ENCODE measurements at regions not wholly inside any gene's neighbourhood (a gene's known extent, or its start where the extent isn't known, plus 50 kb on each side); places are given as distances from the start of the nearest gene placed in this dataset.
"Not testable (repeated sequence)": the region's sequence is repeated elsewhere in the genome, so short reads cannot be mapped to it uniquely, and the experiment has no call there.

DNA sequence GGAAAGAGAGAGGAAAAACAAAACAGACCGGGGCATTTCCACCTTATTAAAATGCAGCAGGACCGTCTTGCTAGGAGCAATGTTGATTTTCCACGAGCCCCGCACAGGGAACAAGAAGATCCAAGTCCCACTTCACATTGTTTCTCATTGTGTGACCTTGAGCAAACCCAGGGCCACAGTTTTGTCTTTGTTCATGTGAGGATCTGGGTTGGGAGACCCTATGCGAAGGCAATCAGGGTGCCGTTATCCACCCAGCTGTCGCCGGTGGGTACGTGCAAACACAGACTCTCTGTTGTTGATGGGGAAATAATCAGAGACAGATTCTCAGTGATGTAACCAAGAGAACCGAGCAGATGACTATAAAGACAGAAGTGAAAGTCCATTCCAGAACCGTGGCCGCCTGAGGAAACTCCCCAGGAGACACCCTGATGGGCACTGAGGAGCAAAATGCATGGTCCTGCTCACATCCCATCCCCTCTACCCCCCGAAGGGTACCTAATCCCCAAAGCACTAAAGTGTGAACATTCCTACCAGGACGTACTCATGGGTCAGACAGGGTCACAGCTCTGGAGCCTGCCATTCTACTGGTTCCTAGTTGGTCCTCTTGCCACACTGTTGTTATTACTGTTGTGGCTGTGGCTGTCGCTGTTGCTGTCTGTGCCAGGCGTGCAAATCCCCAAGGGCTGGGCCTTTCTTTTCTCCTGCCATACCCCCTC is 102.7 kb upstream of the RBPJ start:
- no peak for DNase-seq

DNA sequence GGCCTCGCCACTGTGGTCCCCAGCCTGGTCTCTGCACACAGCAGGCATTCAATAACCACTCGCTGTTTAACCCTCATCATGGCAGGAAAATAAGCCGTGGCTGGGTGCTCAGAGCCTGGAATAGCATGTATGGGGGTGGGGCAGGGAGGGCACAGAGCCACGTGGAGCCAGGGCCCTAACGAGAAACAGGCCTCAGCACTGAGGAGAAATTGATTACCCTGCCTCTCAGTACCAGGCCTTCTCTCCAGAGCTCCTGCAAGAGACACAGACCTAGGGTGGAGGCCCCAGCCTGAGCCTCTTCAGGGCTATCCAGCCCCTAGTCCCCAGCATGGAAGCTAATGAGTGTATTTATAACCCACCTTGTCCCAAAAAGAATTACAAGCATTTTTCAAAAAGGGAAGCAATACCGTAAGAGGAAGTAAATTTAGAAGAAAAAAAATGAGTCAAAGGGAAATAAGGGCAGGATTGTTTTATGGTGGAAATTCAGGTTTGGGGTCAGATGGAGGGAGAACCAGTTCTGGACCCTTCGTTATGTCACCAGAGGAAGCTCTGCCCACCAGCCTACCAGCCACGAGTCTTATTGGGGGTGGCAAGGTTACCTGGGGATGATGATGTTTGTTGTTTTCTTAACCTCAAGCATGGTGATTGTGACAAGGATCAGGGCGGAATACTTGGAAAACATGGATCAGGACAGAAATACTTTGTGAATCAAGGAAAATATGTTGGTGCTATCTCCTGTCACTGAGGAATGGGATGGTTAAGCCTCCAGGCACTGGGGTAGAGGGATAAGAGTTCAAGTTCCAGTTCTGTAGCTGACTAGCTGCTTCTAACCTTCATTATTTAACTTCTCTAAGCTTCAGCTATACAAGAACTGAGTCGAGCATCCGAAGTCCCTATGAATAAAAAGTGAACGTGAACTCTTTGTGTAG is 101.9 kb upstream of the RBPJ start:
- DNase-seq: no peak

DNA sequence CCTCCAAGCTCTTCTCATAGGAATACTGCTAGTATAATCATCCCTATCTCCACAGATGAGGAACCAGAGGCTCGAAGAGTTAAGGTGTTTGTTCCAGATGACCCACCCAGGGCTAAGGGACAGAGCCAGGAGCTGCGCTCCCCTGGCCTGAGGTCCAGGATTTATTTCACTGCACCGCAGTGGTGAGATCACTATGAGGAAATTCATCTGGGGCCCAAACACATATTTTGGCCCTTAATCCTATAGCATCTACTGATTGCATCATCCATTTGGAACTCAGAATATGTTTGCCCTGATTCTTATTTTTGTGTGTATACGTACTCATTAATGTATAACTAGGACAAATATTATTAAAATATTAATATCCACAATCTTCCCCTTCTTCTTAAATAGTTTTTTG is 100.1 kb upstream of the RBPJ start:
- no peak for DNase-seq

DNA sequence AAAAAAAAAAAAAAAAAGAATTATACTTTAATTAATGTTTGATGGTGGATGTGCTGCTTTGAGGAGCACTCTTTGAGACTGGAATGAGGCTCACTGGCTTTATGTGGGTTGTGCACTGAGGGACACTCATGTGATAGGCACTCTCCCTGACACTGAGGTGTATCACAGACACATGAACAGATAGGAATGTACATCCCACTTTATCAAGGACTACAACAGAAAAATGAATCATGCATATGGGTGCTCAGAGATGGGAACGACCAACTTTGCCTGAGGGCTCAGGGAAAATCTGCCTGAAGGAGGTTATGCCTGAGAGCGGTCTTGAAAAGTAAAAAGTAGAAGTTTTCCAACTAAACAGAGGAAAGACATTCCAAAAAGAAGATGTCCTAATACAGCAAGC is 97.7 kb upstream of the RBPJ start:
- DNase-seq: no peak

DNA sequence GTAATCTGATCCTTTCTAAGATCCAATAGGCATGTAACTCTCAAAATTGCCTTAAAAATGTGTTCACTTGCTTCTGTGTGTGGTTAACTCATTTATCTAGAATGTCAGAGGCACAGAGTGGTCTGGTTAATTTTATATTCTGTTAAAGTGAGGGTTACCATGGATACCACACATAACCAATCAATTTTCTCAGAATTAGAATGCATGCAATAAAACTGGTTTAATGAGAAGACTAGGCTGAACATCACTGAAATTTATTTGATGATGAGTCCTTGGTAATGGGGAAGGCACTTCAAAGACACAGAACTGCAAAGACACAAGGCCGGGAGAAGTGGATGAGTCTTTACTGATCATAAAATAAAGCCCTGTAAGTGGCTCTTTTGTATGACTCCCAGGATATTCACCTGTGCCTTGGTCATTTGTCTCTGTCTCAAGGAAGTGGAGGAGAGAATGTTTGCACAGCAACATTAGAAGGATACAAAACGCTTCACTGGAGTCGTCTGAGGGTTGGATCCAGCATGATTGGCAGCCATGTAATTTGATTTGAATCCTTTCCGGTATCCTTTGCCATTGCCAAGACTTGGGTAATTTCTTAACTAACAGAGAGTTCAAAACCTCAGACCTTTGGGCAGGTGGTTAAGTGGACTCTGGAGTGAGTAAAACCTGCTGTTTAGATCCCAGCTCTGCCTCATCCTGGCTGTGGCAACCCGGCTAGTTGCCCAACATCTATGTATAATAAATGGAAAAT is 94.0 kb upstream of the RBPJ start:
- DNase-seq: no peak

DNA sequence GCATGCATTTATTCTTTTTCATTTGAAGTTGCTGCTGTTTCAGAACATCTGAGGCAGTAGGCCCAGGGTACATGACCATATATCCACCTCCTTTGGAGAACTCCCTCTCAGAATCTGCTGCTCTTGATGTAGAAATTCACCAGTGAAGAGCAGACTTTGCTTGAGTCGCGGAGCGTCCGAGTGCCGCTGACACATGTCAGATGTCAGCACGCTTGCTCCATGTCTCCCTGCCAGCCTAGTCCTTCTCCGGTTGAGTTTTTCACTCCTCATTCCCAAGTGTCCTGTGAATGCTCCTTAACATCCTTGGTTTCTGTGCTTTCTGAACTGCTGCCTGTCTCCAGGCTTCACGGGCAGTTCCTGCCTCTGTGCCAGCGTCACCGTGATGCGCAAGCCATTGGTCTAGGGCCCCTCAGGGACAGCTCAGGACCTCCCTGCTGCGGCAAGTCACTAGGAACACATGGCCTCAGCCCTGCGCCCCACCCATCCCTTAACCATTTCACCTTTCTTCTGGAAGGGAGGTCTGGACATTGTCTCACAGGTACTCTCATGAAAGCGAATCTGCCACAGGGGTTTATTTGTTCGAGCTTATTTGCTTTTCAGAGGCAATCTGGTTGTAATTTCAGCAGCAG is 93.1 kb upstream of the RBPJ start:
- no peak for DNase-seq

DNA sequence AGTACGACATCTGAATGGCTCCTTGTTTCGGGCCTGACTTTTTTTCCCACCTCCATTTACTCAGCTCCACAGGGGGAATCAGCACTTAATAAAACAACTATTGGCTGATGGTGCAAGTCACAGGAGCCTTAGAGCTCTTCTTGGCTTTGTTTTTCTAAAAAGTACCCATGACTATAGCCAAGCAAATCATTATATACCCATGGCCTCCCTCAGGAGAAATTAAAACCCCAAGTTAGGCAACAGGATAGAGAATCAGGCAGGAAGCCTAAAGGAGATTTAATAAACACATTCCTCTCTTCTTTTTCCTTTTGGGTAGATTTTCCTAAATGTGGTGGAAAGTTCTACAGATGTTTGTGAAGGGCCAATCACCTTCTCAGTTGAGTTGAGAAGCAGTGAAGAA is 91.9 kb upstream of the RBPJ start:
- no peak for DNase-seq

DNA sequence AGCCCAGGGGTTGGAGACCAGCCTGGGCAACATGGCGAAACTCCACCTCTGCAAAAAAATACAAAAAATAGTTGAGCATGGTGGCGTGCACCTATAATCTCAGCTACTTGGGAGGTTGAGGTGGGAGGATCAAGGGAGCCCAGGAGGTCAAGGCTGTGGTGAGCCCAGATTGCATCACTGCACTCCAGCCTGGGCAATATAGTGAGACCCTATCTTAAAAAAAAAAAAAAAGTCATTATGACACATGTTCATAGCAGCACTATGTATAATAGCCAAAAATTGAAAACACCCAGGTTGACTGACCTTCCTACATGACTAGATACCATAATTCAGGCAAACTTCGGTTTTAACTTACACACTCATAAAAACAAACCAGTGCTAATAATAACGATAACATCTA is 90.8 kb upstream of the RBPJ start:
- DNase-seq: no peak

DNA sequence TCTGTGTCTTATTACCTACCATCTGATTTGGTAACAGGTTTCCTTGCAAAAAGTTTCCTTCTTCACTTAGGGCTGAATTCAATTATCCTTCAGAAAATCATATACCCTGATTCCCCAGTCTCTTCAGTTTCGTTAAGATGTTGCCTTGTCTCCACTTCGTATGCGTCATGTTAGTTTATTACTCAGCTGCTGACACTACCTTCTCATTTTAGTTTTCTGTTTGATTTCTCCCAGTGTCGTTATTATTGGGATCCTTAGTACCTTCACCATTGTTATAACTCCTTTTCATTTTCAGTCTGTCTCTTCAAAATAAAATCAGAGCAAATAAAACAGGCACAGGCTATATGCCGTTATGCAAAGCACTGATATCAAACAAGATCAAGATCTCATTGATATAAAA is 87.5 kb upstream of the RBPJ start:
- DNase-seq: no peak

DNA sequence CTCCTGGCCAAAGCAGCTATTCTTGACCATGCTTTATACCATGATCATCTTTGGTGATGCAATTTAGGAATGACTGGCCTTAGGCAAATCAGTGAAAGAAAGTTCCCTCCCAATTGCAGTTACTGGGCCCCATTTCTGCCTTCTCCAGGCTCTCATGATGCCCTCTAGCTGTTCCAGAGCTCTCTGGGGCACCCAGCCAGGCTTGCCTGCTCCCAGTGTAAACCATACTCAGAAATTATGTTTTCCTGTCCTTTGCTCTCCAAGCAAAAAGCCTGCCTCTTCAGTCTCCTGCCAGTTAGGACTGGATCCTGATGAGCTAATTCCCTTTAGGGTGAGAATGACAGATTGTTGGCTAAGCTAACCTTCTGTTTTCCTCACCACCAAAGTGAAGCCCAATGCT is 85.3 kb upstream of the RBPJ start:
- DNase-seq: no peak

DNA sequence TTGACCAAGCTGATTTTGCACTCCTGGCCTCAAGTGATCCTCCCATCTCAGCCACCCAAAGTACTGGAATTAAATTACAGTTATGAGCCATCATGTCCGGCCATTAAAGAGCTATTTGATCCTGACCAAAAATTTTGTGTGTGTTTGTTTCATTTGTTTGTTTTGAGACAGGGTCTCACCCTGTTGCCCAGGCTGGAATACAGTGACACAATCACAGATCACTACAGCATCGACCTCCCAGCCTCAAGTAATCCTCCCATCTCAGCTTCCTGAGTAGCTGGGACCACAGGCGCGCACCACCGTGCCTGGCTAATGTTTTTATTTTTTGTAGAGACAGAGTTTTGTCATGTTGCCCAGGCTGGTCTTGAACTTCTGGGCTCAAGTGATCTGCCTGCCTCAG is 82.9 kb upstream of the RBPJ start:
- no peak for DNase-seq

DNA sequence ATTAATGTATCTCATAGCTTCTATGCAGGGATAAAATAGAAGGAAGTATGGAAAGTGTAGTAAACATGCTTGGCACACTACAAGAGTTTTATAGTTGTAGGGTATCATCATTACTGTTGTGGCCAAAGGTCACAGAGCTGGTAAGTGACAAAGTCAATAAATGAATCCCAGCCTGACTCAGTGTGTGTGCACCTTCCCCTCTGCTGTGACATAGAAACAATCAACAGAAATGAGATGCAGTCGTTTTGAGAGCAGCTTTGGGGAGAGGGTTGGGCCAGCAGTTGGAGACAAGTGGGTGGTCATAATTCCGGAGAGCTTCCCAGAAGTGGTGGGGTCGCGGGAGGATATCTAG is 82.4 kb upstream of the RBPJ start:
- no peak for DNase-seq

DNA sequence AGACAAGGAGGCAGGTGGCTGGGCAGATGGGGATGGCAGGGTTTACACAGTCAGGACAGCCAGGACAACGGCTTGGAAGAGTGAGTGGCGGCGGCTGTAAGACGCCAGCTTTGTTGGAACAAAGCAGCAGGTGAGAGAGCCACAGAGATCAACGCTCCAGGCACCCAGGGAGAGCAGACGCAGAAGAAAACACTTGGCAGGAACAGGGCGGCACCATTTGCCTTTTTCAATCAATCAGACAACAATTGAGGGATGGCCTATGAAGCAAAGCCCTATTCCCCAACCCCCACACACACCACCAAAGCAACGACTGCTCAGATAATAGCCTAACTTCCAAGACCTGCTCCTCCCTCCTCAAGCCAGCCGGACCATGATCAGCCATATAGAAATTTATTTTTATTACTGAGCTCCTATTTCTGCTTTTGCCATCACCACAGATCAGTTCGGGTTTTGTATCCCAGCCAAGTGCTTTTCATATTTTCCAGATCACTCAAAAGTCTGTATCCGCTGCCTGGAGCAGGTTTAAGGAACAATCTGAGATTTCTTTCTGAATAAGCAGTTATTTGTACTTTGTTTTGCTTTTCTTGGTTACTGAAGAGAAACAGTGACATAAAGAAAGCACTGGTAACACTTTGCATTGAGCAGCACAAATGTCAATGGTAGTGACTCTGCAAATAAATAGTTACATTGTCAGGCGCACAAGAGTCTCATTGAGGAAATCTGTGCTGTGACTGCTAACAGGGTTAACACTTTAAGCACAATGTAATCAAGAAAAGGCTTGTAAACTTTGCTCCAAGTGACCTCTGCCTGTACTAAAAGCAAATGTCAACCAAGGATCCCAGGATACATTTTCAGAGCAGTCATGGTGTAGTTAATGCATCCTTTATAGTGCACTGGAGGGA is 81.8 kb upstream of the RBPJ start:
- DNase-seq: no peak

DNA sequence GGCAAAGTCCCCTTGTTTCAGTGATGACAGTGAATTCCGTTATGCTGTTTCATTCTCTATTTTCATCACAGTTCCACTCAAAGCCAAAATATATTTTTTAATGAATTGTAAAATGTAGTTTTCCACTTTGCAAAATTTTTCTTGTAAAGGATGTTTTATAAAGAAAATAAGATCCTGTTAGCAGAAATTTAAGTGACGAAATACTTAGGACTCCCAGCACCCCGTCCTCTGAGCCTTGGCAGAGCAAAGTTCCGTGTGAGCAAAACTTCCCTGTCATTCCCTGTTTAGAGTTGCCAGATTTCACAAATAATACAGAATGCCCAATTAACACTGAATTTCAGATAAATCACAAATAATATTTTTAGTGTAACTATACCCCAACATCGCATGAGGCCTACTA is 81.0 kb upstream of the RBPJ start:
- DNase-seq: no peak

DNA sequence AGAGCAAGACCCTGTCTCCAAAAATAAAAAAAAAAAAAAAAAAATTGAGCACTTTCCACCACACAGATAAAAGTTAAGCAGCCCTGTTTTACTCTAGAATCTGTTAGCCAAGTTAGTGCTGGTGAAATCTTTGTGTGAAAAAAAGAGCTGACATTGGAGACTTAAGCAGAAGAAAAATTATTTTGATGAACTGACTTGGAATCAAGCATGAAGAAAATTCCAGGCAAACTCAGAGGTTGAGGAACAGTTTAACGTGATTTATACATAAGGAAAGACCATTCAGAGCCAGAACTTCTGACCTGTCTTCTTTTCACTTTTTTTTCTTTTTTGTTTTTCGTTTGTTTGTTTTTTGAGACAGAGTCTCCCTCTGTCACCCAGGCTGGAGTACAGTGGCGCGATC is 79.6 kb upstream of the RBPJ start:
- no peak for DNase-seq

DNA sequence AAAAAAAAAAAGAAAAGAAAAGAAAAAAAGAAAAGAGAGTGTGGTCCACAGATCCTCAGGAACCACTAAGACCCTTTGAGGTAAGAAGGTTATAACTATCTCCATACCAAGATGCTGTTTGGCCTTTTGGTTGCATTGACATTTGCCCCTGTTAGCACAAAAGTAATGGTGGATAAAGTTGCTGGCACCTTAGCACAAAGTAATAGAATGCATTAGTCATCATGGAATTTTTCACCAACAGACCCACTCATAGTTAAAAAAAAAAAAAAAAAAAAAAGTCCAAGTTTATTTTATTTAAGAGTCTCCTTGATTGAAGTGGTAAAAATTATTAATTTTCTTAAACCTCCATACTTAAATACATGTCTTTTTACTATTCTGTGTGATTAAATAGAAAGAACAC is 78.4 kb upstream of the RBPJ start:
- no peak for DNase-seq

DNA sequence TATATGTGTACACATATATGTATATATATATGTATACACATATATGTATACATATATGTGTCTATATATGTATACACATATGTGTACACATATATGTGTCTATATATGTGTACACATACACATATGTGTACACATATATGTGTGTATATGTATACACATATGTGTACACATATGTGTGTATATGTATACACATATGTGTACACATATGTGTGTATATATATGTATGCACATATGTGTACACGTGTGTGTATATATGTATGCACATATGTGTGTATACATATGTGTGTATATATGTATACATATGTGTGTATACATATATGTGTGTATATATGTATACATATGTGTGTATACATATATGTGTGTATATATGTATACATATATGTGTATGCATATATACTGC is 76.7 kb upstream of the RBPJ start:
- DNase-seq: not testable (repeated sequence)

DNA sequence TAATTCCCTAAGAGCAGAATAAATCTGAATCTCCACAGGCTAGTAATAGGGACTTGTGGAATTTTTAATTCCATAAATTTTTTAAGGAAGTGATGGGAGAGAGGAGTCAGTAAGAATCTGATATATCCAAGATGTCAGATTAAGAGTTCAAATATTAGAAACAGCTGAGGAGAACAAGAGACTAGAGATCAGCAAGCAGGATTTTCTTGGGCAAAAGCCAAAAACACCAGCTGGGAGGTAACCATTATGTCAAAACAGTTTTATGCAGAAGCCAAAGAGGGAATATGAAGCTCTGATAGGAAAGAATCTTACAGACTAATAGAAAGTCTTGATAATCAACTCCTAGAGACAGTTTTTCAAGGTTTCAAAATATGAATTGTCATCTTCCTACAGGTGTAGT is 72.2 kb upstream of the RBPJ start:
- DNase-seq: no peak

DNA sequence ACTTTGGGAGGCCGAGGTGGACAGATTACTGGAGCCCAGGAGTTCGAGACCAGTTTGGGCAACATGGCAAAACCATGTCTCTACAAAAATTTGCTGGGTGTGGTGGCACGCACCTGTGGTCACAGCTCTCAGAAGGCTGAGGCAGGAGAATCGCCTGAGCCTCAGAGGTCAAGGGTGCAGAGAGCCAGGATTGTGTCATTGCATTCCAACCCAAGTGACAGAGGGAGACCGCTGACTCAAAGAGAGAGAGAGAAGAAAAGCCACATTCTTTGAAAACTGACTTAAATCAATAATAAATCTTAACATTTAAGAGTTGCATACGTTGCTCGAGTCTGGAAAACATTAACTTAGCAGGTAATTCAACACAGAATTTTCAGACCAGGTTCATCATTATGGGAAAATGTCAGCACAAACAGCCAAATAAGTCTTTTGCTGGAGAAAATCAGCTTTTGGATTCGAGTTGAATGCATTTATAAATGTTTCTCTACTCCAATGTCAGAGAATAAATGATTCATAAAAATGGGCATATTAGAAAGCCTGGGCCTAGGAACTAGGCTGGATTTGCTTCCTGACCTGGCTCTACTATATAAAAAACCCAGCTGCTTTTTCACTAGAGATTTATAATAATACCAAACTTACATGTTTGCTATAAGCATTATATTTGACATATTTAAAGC is 68.3 kb upstream of the RBPJ start:
- DNase-seq: no peak

DNA sequence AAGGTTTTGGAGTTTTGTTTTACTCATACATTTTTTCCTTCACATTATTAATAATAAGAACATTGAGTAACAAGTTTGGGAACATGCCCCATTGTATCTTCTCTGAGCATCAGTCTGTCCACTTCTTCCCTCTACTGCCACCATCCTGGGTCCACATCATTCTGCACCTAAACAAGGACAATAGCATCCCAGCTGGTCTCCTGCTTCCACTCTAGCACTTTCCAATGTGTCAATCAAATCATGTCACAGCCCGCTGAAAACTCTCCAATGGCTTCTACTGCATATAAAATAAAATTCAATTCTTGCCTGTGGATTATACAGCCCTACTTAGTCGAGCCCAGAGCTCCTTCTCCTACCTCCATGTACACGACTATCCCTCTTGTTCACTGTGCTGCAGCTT is 66.8 kb upstream of the RBPJ start:
- no peak for DNase-seq

DNA sequence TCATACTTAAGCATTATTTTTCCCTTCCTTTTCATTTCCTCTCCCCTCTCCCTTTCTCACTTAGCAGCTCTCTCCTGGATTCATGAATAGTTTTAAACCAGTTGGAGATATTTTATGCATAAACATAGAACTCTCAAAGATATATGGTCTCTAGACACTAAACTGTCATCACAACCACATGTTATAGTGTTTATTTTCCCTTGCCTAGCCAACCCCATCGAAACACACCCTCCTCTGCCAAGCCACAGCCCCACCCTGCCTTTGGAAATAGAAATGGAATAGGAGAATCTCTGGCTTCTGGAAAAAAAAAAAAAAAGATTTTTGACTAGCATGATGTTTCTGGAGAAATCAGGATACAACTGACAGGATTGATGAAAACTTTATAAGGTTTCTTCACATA is 64.8 kb upstream of the RBPJ start:
- DNase-seq: no peak

DNA sequence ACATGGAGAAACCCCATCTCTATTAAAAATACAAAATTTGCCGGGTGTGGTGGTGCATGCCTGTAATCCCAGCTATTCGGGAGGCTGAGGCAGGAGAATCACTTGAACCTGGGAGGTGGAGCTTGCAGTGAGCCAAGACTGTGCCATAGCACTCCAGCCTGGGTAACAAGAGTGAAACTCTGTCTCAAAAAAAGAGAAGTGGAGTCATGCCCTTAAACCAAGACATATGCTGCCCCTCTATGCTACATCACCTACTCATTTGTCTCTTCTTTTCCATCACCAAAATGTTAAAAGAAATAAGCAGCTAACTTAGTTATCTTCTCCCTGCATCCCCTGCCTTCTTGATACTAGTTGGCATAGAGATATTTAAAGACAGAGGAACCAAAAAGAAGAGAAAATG is 63.4 kb upstream of the RBPJ start:
- not testable (repeated sequence) for DNase-seq

Measured in activated gamma-delta T cell treated with Interleukin-2 at 50 U/mL for 16 hours (primary cell).